BE2C (cell line): ENCODE measurements at regions not wholly inside any gene's neighbourhood (a gene's known extent, or its start where the extent isn't known, plus 50 kb on each side); places are given as distances from the start of the nearest gene placed in this dataset.

Experiments
- DNase-seq: peaks from one replicate; pipeline ENCODE4 v3.0.0-alpha.2; 2020
- H3K27me3 ChIP-seq: fragments of 250-450 bp; sonication (Bioruptor Pico); 2 replicates; pipeline ENCODE4 v1.5.1; 2020; ENCODE audit warnings: mild to moderate bottlenecking
- H3K36me3 ChIP-seq: fragments of 250-450 bp; sonication (Bioruptor Pico); 2 replicates; pipeline ENCODE4 v1.5.1; 2020; ENCODE audit warnings: mild to moderate bottlenecking
- H3K4me1 ChIP-seq: fragments of 250-450 bp; sonication (Bioruptor Pico); 2 replicates; pipeline ENCODE4 v1.5.1; 2020
- H3K4me3 ChIP-seq: 2 replicates; pipeline ENCODE4 v1.5.1; 2011; ENCODE audit warnings: low read depth, low read length
- H3K9me3 ChIP-seq: fragments of 250-450 bp; sonication (Bioruptor Pico); 2 replicates; pipeline ENCODE4 v1.5.1; 2020
- CTCF ChIP-seq: IDR thresholded peaks from 2 replicates; pipeline ENCODE4 v1.5.1; 2012; ENCODE audit warnings: mild to moderate bottlenecking, low read depth, low read length

GRCh38 chr14:22508662-22509035 is 80.4 kb downstream of the DAD1 start:
- peaks cover 14% of the 10 kb centered on the region for H3K4me1 ChIP-seq
- no peaks in the 10 kb centered on the region for H3K9me3 ChIP-seq
- H3K36me3 ChIP-seq, result no peaks in the 10 kb centered on the region
- no peak overlapping the region for H3K4me3 ChIP-seq
- H3K27me3 ChIP-seq, result no peaks in the 10 kb centered on the region
- DNase-seq, result no peak
- no peak for TF ChIP-seq CTCF

GRCh38 chr14:22508150-22508457 is 80.9 kb downstream of the DAD1 start:
- H3K27me3 ChIP-seq, result no peaks in the 10 kb centered on the region
- H3K4me1 ChIP-seq, result peaks cover 14% of the 10 kb centered on the region
- H3K36me3 ChIP-seq, result no peaks in the 10 kb centered on the region
- no peak for DNase-seq
- no peak overlapping the region for H3K4me3 ChIP-seq
- no peaks in the 10 kb centered on the region for H3K9me3 ChIP-seq
- TF ChIP-seq CTCF, result no peak

GRCh38 chr14:22506778-22507351 is 82.2 kb downstream of the DAD1 start:
- Histone ChIP-seq H3K4me3 (no peak overlapping the region), H3K36me3 (no peaks in the 10 kb centered on the region), H3K27me3 (no peaks in the 10 kb centered on the region), H3K4me1 (peaks cover 11% of the 10 kb centered on the region), H3K9me3 (no peaks in the 10 kb centered on the region)
- DNase-seq, result no peak
- no peak for TF ChIP-seq CTCF

GRCh38 chr14:22506378-22506710 is 82.7 kb downstream of the DAD1 start:
- Histone ChIP-seq H3K27me3 (no peaks in the 10 kb centered on the region), H3K4me1 (peaks cover 11% of the 10 kb centered on the region)

GRCh38 chr14:22505697-22506377 is 83.2 kb downstream of the DAD1 start:
- Histone ChIP-seq H3K9me3 (no peaks in the 10 kb centered on the region), H3K27me3 (no peaks in the 10 kb centered on the region), H3K4me3 (no peak overlapping the region), H3K36me3 (no peaks in the 10 kb centered on the region), H3K4me1 (peaks cover 11% of the 10 kb centered on the region)
- DNase-seq, result no peak
- TF ChIP-seq CTCF, result no peak

More at GRCh38 chr14:22506378-22506710, 82.7 kb downstream of the DAD1 start:
- TF ChIP-seq CTCF, result no peak
- no peaks in the 10 kb centered on the region for H3K36me3 ChIP-seq
- no peak for DNase-seq
- H3K9me3 ChIP-seq, result no peaks in the 10 kb centered on the region
- no peak overlapping the region for H3K4me3 ChIP-seq

GRCh38 chr14:22505309-22505696 is 83.7 kb downstream of the DAD1 start:
- no peak for DNase-seq
- Histone ChIP-seq H3K27me3 (no peaks in the 10 kb centered on the region), H3K4me3 (no peak overlapping the region), H3K36me3 (no peaks in the 10 kb centered on the region), H3K4me1 (peaks cover 11% of the 10 kb centered on the region), H3K9me3 (no peaks in the 10 kb centered on the region)
- no peak for TF ChIP-seq CTCF
